HG02943 (cell line): ENCODE measurements at regions not wholly inside any gene's neighbourhood (a gene's known extent, or its start where the extent isn't known, plus 50 kb on each side); places are given as distances from the start of the nearest gene placed in this dataset.

ENCODE experiments used
- ATAC-seq: cut with Tn5 transposase; IDR thresholded peaks from one replicate; pipeline ENCODE4 v1.9.1; 2021; ENCODE audit warnings: mild to moderate bottlenecking, low read depth, moderate library complexity; ENCODE audit not compliant: unreplicated experiment

DNA sequence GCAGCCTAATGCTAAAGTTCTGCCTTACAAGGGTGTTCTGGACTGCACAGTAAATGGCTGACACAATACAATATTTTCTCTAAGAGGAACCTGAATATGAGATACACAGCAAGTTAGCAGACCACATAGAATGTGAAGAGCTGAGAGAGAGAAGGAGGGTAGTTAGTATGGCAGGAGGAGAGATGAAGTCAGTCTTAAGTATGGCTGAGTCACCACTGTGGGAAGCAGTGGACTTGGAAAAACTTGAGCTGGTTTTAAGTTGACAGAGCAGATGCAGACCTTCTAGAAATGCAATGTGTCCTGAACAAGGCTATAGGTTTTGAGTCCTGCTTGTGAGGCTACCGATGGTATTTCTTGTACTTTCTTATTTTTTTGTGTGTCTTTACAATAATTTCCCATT, 172.5 kb downstream of the SH2D1A start:
- no peak for ATAC-seq

- ATAC-seq = no peak
Measured at GRCh38 chrX:124524852-124525251, 178.5 kb downstream of the SH2D1A start.

DNA sequence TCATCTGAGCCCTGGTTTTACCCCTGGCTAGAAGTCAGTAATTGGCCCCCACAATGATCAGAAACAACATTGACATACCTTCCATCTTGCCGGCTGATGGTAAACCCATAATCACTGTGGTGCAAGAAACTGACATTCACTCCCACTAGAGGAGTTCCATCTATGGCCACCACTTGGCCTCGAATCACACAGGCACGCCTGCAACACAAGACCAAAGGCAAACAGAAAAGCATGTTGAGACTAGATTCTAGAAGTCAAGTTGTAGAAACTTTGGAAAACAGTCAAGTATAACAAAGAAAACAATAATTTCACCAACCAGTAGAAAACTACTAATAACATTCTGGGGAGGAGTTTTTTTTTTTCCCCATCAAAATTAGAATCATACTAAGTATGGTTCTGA, 183.4 kb downstream of the SH2D1A start:
- ATAC-seq = no peak

- no peak for ATAC-seq
Measured at GRCh38 chrX:124530803-124531202, 184.4 kb downstream of the SH2D1A start.

GRCh38 chrX:124534536-124534935, 188.2 kb downstream of the SH2D1A start:
- ATAC-seq = no peak

DNA sequence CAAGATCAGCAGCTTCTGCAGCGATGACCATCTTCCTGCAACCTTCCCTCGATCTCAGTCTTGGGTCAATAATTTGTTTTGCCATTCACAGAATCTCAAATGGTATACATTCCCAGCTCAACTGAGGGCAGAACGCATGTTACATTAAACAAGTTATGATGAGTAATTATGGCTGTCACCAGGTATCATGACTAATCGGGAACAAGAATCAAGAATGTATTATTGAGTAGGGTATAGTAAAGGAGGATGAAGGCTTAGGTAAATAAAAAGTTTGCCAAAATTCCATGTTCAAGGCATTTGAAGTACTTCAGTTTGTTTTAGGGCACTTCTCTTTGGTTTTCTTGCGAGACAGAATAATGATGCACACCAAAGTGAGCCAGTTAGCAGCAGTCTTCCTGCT, 194.1 kb downstream of the SH2D1A start:
- ATAC-seq = no peak

DNA sequence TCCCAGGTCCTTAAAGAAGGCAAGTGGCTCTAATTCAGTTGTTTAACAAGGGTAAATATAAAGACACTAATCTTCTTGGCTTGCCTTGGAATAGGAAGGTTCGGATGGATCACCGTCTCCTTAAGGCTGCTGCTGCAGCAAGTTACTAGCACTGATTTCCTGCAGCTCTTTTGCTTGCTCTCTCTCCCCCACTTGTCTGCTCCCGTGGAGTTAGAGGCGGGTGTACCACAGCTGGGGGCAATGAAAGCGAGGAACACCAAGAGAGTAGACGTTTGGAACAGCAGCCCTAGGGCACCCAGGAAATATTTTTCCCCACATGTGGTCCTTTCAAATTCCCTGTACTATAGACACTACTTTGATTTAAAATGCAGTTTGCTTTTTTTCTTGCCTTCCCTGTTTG, 202.2 kb downstream of the SH2D1A start:
- ATAC-seq = no peak

- no peak for ATAC-seq
Measured at GRCh38 chrX:124555036-124555595, 208.8 kb downstream of the SH2D1A start.

GRCh38 chrX:124557976-124558375, 211.6 kb downstream of the SH2D1A start:
- no peak for ATAC-seq

DNA sequence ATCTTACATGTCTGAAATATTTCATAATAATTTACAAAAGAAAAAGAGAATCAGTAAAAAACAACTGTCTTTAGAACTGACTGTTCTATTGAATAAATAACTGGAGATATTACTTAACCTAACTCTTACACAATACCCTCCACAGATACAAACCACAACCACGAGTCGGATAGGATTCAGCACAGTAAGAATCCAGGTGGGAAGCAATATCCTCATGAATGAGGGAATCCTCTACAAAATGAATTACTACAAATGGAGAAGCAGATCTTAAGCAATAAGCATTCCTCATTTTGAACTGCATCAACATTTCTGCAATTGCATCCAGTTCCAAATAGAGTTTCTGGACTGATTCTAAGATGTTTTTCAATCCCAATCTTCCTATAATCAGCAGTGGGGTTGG, 227.1 kb downstream of the SH2D1A start:
- no peak for ATAC-seq

DNA sequence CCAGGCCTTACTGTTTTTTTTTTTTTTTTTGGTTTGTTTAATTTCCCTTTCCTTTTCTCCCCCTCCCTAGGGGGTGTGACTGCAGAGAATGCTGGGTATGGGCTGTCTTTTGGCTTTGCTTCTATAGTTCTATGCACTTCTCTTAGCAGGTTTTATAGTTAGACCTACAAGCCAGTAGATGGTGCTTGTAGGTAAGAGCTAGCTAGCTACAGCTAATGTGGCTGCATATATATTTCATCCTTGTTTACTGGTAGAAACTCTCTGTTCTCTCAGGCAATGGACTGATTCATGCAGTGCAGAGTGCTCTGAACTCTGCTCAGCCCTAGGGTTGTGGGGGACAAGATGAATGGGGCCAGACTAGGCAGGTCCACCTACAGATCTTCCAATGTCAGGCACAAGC, 246.4 kb downstream of the SH2D1A start:
- ATAC-seq = no peak

GRCh38 chrX:124594017-124594651, 247.8 kb downstream of the SH2D1A start:
- no peak for ATAC-seq

GRCh38 chrX:124605511-124605910, 259.1 kb downstream of the SH2D1A start:
- no peak for ATAC-seq

- no peak for ATAC-seq
Measured at GRCh38 chrX:124606724-124607123, 260.4 kb downstream of the SH2D1A start.

- no peak for ATAC-seq
Measured at GRCh38 chrX:124619710-124620109, 273.3 kb downstream of the SH2D1A start.

- ATAC-seq = no peak
Measured at GRCh38 chrX:124634363-124634762, 288.0 kb downstream of the SH2D1A start.

DNA sequence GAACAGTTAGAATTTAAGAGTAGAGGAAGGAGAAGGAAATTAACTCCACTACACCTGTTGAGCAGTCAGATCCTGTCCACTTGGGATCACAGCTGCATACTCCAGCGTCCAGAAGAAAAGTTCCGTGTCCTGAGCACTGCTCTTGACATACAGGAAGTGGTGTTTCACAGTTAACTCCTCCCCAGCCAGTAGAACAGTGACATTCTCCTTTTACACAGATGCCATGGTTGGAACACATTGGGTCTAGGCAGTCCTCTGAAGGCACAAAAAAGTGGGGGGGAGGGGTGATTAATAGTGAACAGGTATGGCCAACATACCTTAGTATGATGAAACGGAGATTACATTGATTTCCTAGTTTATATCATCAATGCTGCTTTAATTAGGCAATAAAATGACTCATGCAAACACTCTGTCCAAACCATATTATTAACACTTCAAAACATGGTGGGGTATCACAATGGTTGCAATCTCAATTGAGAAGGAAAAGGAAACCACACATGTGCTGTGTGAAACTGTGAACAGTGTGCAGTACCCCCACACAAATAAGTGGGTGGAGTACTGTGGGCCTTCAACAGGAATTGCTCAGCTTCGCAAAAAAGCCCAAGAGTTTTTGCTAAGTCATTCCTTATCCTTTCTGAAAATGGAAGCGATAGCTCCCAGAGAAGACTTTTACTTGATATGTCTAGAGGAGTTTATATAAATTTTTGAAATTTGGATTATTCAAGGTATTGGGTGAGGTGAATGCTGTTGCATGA, 295.6 kb downstream of the SH2D1A start:
- ATAC-seq = no peak

GRCh38 chrX:124646403-124646802, 300.0 kb downstream of the SH2D1A start:
- ATAC-seq = no peak

DNA sequence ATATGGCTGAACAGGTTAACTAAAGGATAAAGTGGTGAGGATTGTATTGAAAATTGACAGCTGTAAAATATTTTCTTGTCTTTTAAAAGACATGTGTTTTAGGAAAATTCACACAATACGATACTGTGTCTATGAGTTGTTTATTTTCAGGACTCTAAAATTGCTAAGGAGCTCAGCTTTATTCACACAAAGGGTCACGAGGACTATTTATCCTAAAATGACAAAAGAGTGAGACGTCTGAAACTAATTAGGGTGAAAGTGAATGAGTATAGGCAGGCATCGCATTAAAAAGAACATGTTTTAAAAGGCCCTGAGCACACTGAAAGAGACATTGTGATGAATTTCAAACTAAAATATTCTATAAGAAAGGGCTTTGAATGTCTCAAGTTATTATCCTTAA, 304.7 kb downstream of the SH2D1A start:
- no peak for ATAC-seq

DNA sequence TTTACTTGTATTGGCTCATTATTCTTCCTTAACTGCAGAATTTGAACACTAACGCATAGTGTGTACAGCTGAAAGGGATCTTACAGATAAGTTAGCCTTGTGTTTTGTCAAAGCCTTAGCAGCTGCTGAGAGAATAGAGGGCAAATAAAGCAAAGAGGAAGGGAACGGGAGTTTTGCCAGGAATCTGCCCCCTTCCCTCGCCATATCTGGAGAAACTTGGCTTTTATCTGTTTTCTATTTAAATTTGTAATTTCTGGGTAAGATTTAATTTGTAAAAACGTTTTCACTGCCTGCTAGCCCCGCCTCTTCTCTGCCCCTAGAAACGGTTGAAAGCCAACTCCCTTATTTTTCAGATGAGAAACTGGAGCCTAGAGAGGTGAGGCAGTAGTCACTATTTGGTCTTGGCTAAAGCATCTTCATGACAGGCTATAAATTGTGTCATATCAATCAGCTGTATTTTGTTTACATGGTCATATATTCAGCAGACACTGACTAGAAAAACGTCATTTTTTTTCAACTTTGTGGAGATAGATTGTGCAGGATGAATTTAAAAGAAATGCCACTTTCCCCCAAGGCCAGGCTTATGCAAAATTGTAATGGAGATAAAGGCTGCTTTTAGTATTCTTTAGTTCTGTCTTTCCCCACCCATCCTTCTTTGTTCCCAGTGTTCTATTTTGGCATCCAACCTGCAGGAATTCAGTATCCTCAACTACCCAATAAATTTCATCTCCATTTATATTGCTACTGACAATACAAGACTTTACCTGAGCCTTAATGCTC, 319.4 kb downstream of the SH2D1A start:
- ATAC-seq = no peak

DNA sequence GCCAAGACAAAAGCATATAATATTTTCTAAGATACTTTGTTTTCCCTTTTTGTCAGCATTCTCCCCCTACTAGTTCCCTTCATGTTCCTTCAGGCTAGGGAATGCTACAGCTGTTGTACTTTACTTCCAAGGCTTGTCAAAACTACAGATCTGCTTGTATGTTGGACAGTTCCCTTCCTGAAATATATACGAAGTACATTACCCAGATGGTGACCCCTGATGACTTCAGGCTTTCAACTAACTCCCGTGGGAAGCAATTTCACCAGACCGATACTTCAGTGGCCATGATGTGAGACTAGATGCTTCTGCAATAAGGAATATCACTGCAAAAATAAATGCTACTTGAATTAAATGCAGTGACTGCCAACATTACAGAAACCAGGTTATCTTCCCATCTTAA, 332.8 kb downstream of the SH2D1A start:
- ATAC-seq = no peak
